ENCODE measurements at regions not wholly inside any gene's neighbourhood (a gene's known extent, or its start where the extent isn't known, plus 50 kb on each side); places are given as distances from the start of the nearest gene placed in this dataset.

DNA sequence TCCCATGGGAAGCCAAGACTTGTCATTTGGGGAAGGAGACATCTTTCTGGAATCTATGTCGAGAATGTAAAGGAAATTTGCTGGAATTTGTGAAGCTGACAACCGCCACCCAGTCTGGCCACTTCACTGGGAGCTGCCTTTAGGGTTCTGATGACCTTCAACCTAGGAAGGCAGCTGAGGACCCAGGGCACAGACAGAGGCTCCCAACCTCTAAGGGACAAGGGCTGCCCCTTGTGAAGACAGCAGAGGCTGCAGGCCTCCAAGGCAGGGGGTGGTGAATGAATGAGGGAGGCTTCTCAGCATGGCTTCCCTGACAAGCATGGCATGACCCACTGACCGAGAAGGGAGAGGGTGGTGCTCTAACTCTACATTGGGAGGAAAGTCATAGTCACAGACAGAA lies 128.9 kb upstream of the ASB18 start:
- H3K9me3 ChIP-seq (ENCODE audit: control insufficient read depth in 2 of 2, insufficient read depth in 1 of 2, low read depth in 1 of 2, low read length in 1 of 2): no peaks in the 10 kb centered on the region
- H3K36me3 ChIP-seq (ENCODE audit: control insufficient read depth in 2 of 2, insufficient read depth in 2 of 2, low read length in 1 of 2): no peaks in the 10 kb centered on the region
- no peak overlapping the region for H3K4me3 ChIP-seq (ENCODE audit: low read depth in 1 of 2, low read length in 2 of 2)
- 88 to 89% methylated on average over 3 of the region's 3 CpGs for WGBS, 2 donors
- H3K27me3 ChIP-seq (ENCODE audit: control insufficient read depth in 1 of 2, insufficient read depth in 2 of 2, low read length in 2 of 2): no peaks in the 10 kb centered on the region
- no peaks in the 10 kb centered on the region for H3K4me1 ChIP-seq (ENCODE audit: control insufficient read depth in 2 of 2, insufficient read depth in 2 of 2, low read length in 1 of 2)
- no peak overlapping the region for H3K27ac ChIP-seq (ENCODE audit: low read depth in 2 of 2, low read length in 1 of 2)

DNA sequence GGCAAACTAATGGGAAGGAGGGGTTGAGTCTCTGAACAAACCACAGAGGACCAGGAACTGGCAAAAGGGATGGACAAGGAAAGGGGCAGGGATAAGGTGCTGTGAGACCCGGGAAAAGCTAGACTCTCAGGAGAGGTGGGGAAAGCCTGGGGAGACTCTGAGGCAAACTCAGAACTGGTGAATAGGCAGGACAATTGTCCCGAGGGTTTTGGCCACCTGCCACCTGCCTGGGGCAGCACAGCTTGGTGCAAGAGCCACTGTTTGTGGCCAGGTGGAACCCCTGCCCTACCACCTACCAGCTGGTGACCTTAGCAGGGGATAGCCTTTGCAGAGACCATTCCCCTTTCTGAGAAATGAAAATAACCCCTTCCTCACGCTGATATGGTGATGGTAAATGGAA lies 129.4 kb upstream of the ASB18 start:
- no peak overlapping the region for H3K4me3 ChIP-seq (ENCODE audit: low read depth in 1 of 2, low read length in 2 of 2)
- no peaks in the 10 kb centered on the region for H3K4me1 ChIP-seq (ENCODE audit: control insufficient read depth in 2 of 2, insufficient read depth in 2 of 2, low read length in 1 of 2)
- H3K36me3 ChIP-seq (ENCODE audit: control insufficient read depth in 2 of 2, insufficient read depth in 2 of 2, low read length in 1 of 2): no peaks in the 10 kb centered on the region
- no peaks in the 10 kb centered on the region for H3K9me3 ChIP-seq (ENCODE audit: control insufficient read depth in 2 of 2, insufficient read depth in 1 of 2, low read depth in 1 of 2, low read length in 1 of 2)
- 64 to 74% methylated on average over 3 of the region's 3 CpGs for WGBS, 2 donors
- no peaks in the 10 kb centered on the region for H3K27me3 ChIP-seq (ENCODE audit: control insufficient read depth in 1 of 2, insufficient read depth in 2 of 2, low read length in 2 of 2)
- no peak overlapping the region for H3K27ac ChIP-seq (ENCODE audit: low read depth in 2 of 2, low read length in 1 of 2)

DNA sequence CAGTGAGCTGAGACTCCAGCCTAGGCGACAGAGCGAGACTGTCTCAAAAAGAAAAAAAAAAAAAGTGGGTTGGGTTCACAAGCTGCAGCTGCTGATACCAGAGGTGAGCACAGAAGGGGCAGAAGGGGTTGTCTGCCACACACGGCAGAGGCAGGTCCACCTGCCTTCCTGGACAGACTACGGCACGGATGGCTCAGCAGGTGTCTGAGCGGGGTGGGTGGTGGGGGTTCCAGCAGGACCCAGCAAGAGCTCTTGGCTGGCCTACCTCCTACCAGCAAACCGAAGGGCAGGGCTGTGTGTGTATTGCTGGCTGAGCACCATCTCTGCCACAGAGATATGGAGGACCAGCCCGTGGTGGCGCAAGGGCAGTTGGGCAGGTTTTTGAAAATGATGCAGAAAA lies 130.4 kb upstream of the ASB18 start:
- Histone ChIP-seq H3K27ac (ENCODE audit: low read depth in 2 of 2, low read length in 1 of 2) (no peak overlapping the region), H3K4me3 (ENCODE audit: low read depth in 1 of 2, low read length in 2 of 2) (no peak overlapping the region), H3K4me1 (ENCODE audit: control insufficient read depth in 2 of 2, insufficient read depth in 2 of 2, low read length in 1 of 2) (no peaks in the 10 kb centered on the region), H3K36me3 (ENCODE audit: control insufficient read depth in 2 of 2, insufficient read depth in 2 of 2, low read length in 1 of 2) (no peaks in the 10 kb centered on the region), H3K9me3 (ENCODE audit: control insufficient read depth in 2 of 2, insufficient read depth in 1 of 2, low read depth in 1 of 2, low read length in 1 of 2) (no peaks in the 10 kb centered on the region), H3K27me3 (ENCODE audit: control insufficient read depth in 1 of 2, insufficient read depth in 2 of 2, low read length in 2 of 2) (no peaks in the 10 kb centered on the region)
- WGBS, 2 donors: 91 to 97% methylated on average over 9 of the region's 9 CpGs

DNA sequence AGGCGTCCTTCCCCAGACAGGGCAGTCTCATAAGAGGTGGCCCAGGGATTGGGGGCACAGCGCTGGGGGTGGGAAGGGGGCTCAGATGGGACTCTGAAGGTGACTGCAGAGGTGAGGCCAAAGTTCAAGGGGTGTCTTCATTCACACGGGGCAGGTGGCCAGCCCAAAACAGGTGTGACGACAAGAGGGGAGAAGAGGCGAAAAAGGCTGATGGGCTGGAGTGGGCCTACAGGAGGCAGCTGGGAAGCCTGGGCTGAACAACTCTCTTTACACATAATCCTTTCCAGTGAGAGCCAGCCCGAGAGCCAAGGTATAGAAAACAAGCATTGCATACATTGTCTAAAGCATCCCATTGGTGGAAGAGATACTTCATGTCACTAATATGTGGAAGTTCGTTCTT lies 130.9 kb upstream of the ASB18 start:
- WGBS, 2 donors: 82 to 88% methylated on average over 7 of the region's 7 CpGs
- no peaks in the 10 kb centered on the region for H3K9me3 ChIP-seq (ENCODE audit: control insufficient read depth in 2 of 2, insufficient read depth in 1 of 2, low read depth in 1 of 2, low read length in 1 of 2)
- H3K36me3 ChIP-seq (ENCODE audit: control insufficient read depth in 2 of 2, insufficient read depth in 2 of 2, low read length in 1 of 2): no peaks in the 10 kb centered on the region
- H3K27ac ChIP-seq (ENCODE audit: low read depth in 2 of 2, low read length in 1 of 2): no peak overlapping the region
- no peaks in the 10 kb centered on the region for H3K4me1 ChIP-seq (ENCODE audit: control insufficient read depth in 2 of 2, insufficient read depth in 2 of 2, low read length in 1 of 2)
- H3K4me3 ChIP-seq (ENCODE audit: low read depth in 1 of 2, low read length in 2 of 2): no peak overlapping the region
- no peaks in the 10 kb centered on the region for H3K27me3 ChIP-seq (ENCODE audit: control insufficient read depth in 1 of 2, insufficient read depth in 2 of 2, low read length in 2 of 2)

DNA sequence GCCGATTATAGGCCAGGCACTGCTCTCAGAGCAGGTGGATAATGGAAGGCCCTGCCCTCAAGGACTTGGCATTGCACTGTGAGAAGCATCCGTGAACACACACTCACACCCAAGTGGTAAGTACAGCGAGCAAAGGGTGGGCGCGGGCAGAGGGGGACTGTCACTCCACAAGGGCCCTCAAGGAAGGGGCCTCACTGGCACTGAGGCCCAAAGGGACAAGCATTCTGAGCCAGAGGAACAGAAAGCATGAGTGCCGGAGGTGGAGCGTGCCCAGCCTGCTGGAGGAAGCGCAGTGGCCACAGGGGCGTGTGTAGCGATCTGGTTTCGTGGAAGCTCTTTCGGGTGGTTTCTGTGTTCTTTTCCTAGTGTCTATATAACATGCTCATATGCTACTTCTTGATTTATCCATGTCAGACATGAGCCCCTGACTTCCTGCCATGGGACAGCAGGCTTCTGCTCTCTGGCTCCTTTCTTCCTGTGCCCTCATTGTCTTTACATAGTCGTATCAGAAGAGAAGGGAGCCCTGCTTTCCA lies 132.7 kb upstream of the ASB18 start:
- H3K9me3 ChIP-seq (ENCODE audit: control insufficient read depth in 2 of 2, insufficient read depth in 1 of 2, low read depth in 1 of 2, low read length in 1 of 2): no peaks in the 10 kb centered on the region
- 89 to 90% methylated on average over 13 of the region's 13 CpGs for WGBS, 2 donors

DNA sequence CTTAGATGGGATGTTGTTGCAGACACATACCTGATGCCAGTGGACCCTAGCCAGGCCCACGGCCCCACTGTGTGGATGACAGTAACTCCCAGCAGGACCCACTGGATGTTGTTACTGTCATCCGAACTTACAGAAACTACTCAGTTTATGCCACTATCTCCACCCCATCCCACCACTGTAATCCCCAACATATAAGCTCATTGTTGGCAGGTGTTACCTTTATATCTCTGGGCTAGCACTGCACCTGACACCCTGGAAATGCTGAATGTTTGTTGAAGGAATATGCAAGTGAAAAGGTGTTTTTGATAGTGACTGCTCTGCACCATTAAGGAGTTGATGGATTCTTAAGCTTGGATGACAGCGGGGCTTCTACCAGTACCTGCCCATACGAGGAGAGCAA lies 133.5 kb upstream of the ASB18 start:
- no peak overlapping the region for H3K4me3 ChIP-seq (ENCODE audit: low read depth in 1 of 2, low read length in 2 of 2)
- no peaks in the 10 kb centered on the region for H3K36me3 ChIP-seq (ENCODE audit: control insufficient read depth in 2 of 2, insufficient read depth in 2 of 2, low read length in 1 of 2)
- 88% methylated on average over 4 of the region's 4 CpGs for WGBS, 2 donors
- no peaks in the 10 kb centered on the region for H3K9me3 ChIP-seq (ENCODE audit: control insufficient read depth in 2 of 2, insufficient read depth in 1 of 2, low read depth in 1 of 2, low read length in 1 of 2)
- no peaks in the 10 kb centered on the region for H3K4me1 ChIP-seq (ENCODE audit: control insufficient read depth in 2 of 2, insufficient read depth in 2 of 2, low read length in 1 of 2)
- no peaks in the 10 kb centered on the region for H3K27me3 ChIP-seq (ENCODE audit: control insufficient read depth in 1 of 2, insufficient read depth in 2 of 2, low read length in 2 of 2)
- H3K27ac ChIP-seq (ENCODE audit: low read depth in 2 of 2, low read length in 1 of 2): no peak overlapping the region

More for the DNA sequence above, 132.7 kb upstream of the ASB18 start:
- H3K4me3 ChIP-seq (ENCODE audit: low read depth in 1 of 2, low read length in 2 of 2): no peak overlapping the region
- no peak overlapping the region for H3K27ac ChIP-seq (ENCODE audit: low read depth in 2 of 2, low read length in 1 of 2)
- no peaks in the 10 kb centered on the region for H3K36me3 ChIP-seq (ENCODE audit: control insufficient read depth in 2 of 2, insufficient read depth in 2 of 2, low read length in 1 of 2)
- H3K4me1 ChIP-seq (ENCODE audit: control insufficient read depth in 2 of 2, insufficient read depth in 2 of 2, low read length in 1 of 2): no peaks in the 10 kb centered on the region
- no peaks in the 10 kb centered on the region for H3K27me3 ChIP-seq (ENCODE audit: control insufficient read depth in 1 of 2, insufficient read depth in 2 of 2, low read length in 2 of 2)

DNA sequence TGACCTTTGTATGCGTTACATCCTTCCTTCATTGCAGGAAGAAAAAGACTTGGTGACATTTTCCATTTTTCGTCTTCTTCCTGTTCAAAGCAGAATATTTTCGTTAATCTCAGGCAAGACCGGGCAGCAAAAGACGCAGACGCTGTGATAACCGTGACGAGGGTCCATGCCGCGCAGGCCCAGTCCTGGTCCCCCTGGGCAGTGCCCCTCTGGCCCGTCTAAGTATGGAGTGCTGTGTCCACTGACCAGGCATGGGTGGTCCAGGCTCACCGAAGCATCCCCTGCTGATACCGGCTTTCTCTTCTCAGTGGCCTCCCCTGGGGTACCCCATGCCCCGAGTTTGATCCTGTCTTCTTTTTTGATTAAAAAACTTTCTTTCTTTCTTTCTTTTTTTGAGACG lies 135.2 kb upstream of the ASB18 start:
- WGBS, 2 donors: 91 to 96% methylated on average over 15 of the region's 15 CpGs

DNA sequence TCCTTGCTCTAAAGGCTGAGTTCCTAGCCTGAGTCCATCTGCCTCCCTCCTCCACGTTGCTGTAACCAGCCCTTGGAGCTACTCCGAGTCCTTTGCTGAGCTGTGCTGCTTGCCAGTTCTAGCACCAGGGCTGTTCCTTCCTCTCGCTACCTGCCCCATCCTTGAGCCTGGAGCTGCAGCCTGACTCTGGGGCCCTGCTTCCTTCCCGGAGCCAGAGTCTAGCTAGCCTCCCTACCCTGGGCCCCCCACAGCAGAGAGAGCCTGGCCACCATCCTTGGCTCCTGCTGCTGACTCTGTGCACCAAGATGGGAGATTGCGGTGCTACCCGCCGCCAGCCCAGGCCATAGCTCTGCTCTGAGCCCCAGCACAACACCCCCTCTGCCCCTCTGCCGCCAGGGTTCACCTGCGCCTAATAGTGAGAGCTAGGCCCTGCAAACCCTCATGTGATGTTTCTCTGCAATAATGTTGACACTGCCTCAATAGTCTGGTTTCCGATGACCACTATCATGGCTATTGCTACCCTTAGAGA lies 135.9 kb upstream of the ASB18 start:
- no peaks in the 10 kb centered on the region for H3K4me1 ChIP-seq (ENCODE audit: control insufficient read depth in 2 of 2, insufficient read depth in 2 of 2, low read length in 1 of 2)
- 92 to 96% methylated on average over 10 of the region's 10 CpGs for WGBS, 2 donors
- H3K9me3 ChIP-seq (ENCODE audit: control insufficient read depth in 2 of 2, insufficient read depth in 1 of 2, low read depth in 1 of 2, low read length in 1 of 2): no peaks in the 10 kb centered on the region
- no peaks in the 10 kb centered on the region for H3K36me3 ChIP-seq (ENCODE audit: control insufficient read depth in 2 of 2, insufficient read depth in 2 of 2, low read length in 1 of 2)
- H3K27me3 ChIP-seq (ENCODE audit: control insufficient read depth in 1 of 2, insufficient read depth in 2 of 2, low read length in 2 of 2): no peaks in the 10 kb centered on the region
- H3K4me3 ChIP-seq (ENCODE audit: low read depth in 1 of 2, low read length in 2 of 2): no peak overlapping the region
- H3K27ac ChIP-seq (ENCODE audit: low read depth in 2 of 2, low read length in 1 of 2): no peak overlapping the region

More for the DNA sequence above, 135.2 kb upstream of the ASB18 start:
- no peak overlapping the region for H3K27ac ChIP-seq (ENCODE audit: low read depth in 2 of 2, low read length in 1 of 2)
- no peaks in the 10 kb centered on the region for H3K36me3 ChIP-seq (ENCODE audit: control insufficient read depth in 2 of 2, insufficient read depth in 2 of 2, low read length in 1 of 2)
- no peaks in the 10 kb centered on the region for H3K27me3 ChIP-seq (ENCODE audit: control insufficient read depth in 1 of 2, insufficient read depth in 2 of 2, low read length in 2 of 2)
- no peaks in the 10 kb centered on the region for H3K4me1 ChIP-seq (ENCODE audit: control insufficient read depth in 2 of 2, insufficient read depth in 2 of 2, low read length in 1 of 2)
- no peak overlapping the region for H3K4me3 ChIP-seq (ENCODE audit: low read depth in 1 of 2, low read length in 2 of 2)
- H3K9me3 ChIP-seq (ENCODE audit: control insufficient read depth in 2 of 2, insufficient read depth in 1 of 2, low read depth in 1 of 2, low read length in 1 of 2): no peaks in the 10 kb centered on the region

DNA sequence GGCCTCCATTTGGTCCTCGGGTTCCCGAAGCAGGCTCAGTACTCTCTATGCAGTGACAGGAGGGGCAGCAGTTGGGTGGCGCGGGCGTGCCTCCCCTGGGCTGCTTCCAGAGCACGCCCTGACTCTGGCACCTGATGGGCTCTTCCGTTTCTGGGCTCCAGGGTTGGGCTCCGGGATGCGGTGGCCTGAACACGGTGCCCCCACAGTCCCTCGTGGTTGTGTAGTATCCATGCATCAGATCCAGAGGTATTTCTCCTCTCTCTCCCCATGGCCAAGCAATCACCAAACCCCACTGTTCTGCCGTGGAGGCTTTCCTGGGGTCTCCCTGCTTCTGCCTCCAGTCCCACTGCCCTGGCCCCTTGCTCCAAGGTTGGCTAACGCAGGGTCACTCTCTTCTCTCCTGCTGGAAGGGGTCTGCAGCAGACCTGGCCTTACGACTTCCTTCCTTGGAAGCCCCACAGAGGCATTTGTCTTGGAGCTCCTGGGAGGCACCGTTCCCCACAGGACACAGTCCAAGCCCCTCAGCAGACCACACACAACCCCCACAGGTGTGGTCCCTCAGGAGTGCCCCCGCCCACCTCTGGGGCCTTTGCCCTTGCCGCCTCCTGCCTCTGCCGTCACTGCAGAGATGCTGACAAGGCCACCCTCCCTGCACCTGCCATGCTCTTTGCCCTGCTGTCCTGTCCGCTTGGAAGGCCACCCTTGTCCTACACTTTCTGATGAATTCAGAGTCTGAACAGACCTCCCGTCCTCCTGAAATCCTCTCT lies 136.6 kb upstream of the ASB18 start:
- H3K27ac ChIP-seq (ENCODE audit: low read depth in 2 of 2, low read length in 1 of 2): no peak overlapping the region

More for the DNA sequence above, 136.6 kb upstream of the ASB18 start:
- Histone ChIP-seq H3K36me3 (ENCODE audit: control insufficient read depth in 2 of 2, insufficient read depth in 2 of 2, low read length in 1 of 2) (no peaks in the 10 kb centered on the region), H3K4me3 (ENCODE audit: low read depth in 1 of 2, low read length in 2 of 2) (no peak overlapping the region), H3K9me3 (ENCODE audit: control insufficient read depth in 2 of 2, insufficient read depth in 1 of 2, low read depth in 1 of 2, low read length in 1 of 2) (no peaks in the 10 kb centered on the region), H3K4me1 (ENCODE audit: control insufficient read depth in 2 of 2, insufficient read depth in 2 of 2, low read length in 1 of 2) (no peaks in the 10 kb centered on the region), H3K27me3 (ENCODE audit: control insufficient read depth in 1 of 2, insufficient read depth in 2 of 2, low read length in 2 of 2) (no peaks in the 10 kb centered on the region)
- 86 to 91% methylated on average over 16 to 20 of the region's 20 CpGs for WGBS, 2 donors
